Endothelial cell of umbilical vein (primary cell): ENCODE measurements at regions not wholly inside any gene's neighbourhood (a gene's known extent, or its start where the extent isn't known, plus 50 kb on each side); places are given as distances from the start of the nearest gene placed in this dataset.

Experiments
- BruUV-seq: library from RNA; stranded (reverse); fragments of 400-500 nt; replicated peaks from 2 replicates; lab custom pipeline; 2021; lab: Mats Ljungman, UMichigan
- CTCF ChIA-PET: fragments of 300-600, 350-600 bp; sonication (Branson Sonifier 250); formaldehyde crosslinking; loops from one replicate; lab custom pipeline; 2021; ENCODE audit warnings: antibody characterized with exemption, inconsistent platforms; lab: Charles Lee
- POLR2A ChIA-PET: fragments of 300-600, 350-600 bp; sonication (Branson Sonifier 250); formaldehyde crosslinking; loops from one replicate; lab custom pipeline; 2021; ENCODE audit warnings: antibody characterized with exemption, inconsistent platforms; lab: Charles Lee
- DNase-seq: peaks from one replicate; pipeline ENCODE4 v3.0.0-alpha.2; 2011; ENCODE audit warnings: low read depth, low spot score
- FAIRE-seq: peaks from 2 replicates; lab custom pipeline; 2011; peaks lifted over from hg19 to GRCh38; lab: Jason Lieb, UNC
- H2AFZ ChIP-seq: 2 replicates; pipeline ENCODE4 v1.6.0; 2012; ENCODE audit warnings: low read depth, low read length, control low read depth, inconsistent platforms
- H3K27ac ChIP-seq: 2 replicates; pipeline ENCODE4 v1.5.1; 2011; ENCODE audit warnings: low read depth, mild to moderate bottlenecking, control low read depth, low read length, moderate library complexity; ENCODE audit not compliant: insufficient read depth
- H3K27me3 ChIP-seq, 2 experiments: 2 replicates each; pipeline versions ENCODE4 v1.6.0 to v1.6.1; 2011; ENCODE audit warnings: low read length in 2 of 2, mixed read lengths in 1 of 2; ENCODE audit not compliant: control insufficient read depth in 2 of 2, insufficient read depth in 2 of 2
- H3K36me3 ChIP-seq, 2 experiments: 2 replicates in 1 of 2; 3 replicates in 1 of 2; pipeline ENCODE4 v1.5.1; 2011; ENCODE audit warnings: low read length in 2 of 2, mild to moderate bottlenecking in 1 of 2, moderate library complexity in 1 of 2; ENCODE audit not compliant: control insufficient read depth in 2 of 2, insufficient read depth in 2 of 2; ENCODE audit errors: extremely low read depth in 1 of 2
- H3K4me1 ChIP-seq: 3 replicates; pipeline ENCODE4 v1.5.1; 2011; ENCODE audit warnings: mild to moderate bottlenecking, low read length; ENCODE audit not compliant: control insufficient read depth, insufficient read depth; ENCODE audit errors: extremely low read depth
- H3K4me2 ChIP-seq: 2 replicates; pipeline ENCODE4 v1.6.1; 2011; ENCODE audit warnings: low read length, control low read depth, mixed read lengths; ENCODE audit not compliant: insufficient read depth
- H3K4me3 ChIP-seq, 3 experiments: fragments of 200-600 bp in 1 of 3; sonication (generic), shearing (Covaris generic) in 1 of 3; replicated peaks in 1 of 3; 2 replicates each; pipeline ENCODE4 v1.5.1; 2011 to 2016; ENCODE audit warnings: control low read depth in 3 of 3, low read length in 3 of 3, mild to moderate bottlenecking in 2 of 3, inconsistent platforms in 1 of 3, low read depth in 1 of 3, moderate library complexity in 1 of 3; ENCODE audit not compliant: insufficient read depth in 1 of 3
- H3K79me2 ChIP-seq: 2 replicates; pipeline ENCODE4 v1.6.0; 2012; ENCODE audit warnings: low read length, inconsistent platforms; ENCODE audit not compliant: control insufficient read depth, insufficient read depth
- H3K9ac ChIP-seq: replicated peaks from 2 replicates; pipeline ENCODE3; 2011; ENCODE audit warnings: low read length, control low read depth; ENCODE audit not compliant: insufficient read depth; ENCODE audit errors: extremely low read depth
- H3K9me1 ChIP-seq: replicated peaks from 3 replicates; pipeline ENCODE4 v1.6.0; 2011; ENCODE audit warnings: mild to moderate bottlenecking, low read length; ENCODE audit not compliant: control insufficient read depth, insufficient read depth; ENCODE audit errors: extremely low read depth
- H3K9me3 ChIP-seq: replicated peaks from 2 replicates; pipeline ENCODE4 v1.5.1; 2012; ENCODE audit warnings: low read length, inconsistent platforms; ENCODE audit not compliant: control insufficient read depth, insufficient read depth
- H4K20me1 ChIP-seq: replicated peaks from 2 replicates; pipeline ENCODE3; 2011; ENCODE audit warnings: mild to moderate bottlenecking, low read length; ENCODE audit not compliant: control insufficient read depth, insufficient read depth; ENCODE audit errors: extremely low read depth
- CTCF ChIP-seq, 2 donors: IDR thresholded peaks; 1 replicate in 1 of 2; 2 replicates in 1 of 2; pipeline ENCODE4 v1.5.1; 2011; ENCODE audit warnings: low read length in 2 of 2, mild to moderate bottlenecking in 2 of 2, moderate library complexity in 2 of 2, control low read depth in 1 of 2, inconsistent platforms in 1 of 2, low read depth in 1 of 2; ENCODE audit not compliant: insufficient read depth in 1 of 2; ENCODE audit errors: extremely low read depth in 1 of 2
- EZH2 ChIP-seq: IDR thresholded peaks from 2 replicates; pipeline ENCODE4 v1.6.1; 2012; ENCODE audit warnings: borderline replicate concordance, low read depth, mild to moderate bottlenecking, moderate library complexity, low read length, inconsistent platforms; ENCODE audit not compliant: severe bottlenecking
- FOS ChIP-seq: IDR thresholded peaks from 2 replicates; pipeline ENCODE4 v1.6.1; 2011; ENCODE audit warnings: mild to moderate bottlenecking, low read length, moderate library complexity, borderline replicate concordance; ENCODE audit not compliant: insufficient read depth
- GATA2 ChIP-seq: IDR thresholded peaks from 2 replicates; pipeline ENCODE4 v1.7.0; 2011; ENCODE audit warnings: low read depth, mild to moderate bottlenecking, moderate library complexity, mixed read lengths, low read length; ENCODE audit not compliant: insufficient read length, insufficient read depth
- JUN ChIP-seq: IDR thresholded peaks from 2 replicates; pipeline ENCODE4 v1.6.1; 2011; ENCODE audit warnings: borderline replicate concordance, low read depth; ENCODE audit not compliant: insufficient read length, insufficient read depth
- MAX ChIP-seq: IDR thresholded peaks from 2 replicates; pipeline ENCODE4 v1.6.1; 2011; ENCODE audit not compliant: insufficient read depth, insufficient read length
- MYC ChIP-seq: IDR thresholded peaks from one replicate; pipeline ENCODE4 v1.6.1; 2011; ENCODE audit warnings: mild to moderate bottlenecking, low read depth, low read length
- POLR2A ChIP-seq: IDR thresholded peaks from 2 replicates; pipeline ENCODE4 v1.6.1; 2012; ENCODE audit warnings: low read depth, mild to moderate bottlenecking, control low read depth, low read length
- POLR2AphosphoS5 ChIP-seq: IDR thresholded peaks from 2 replicates; pipeline ENCODE4 v1.6.1; 2012; ENCODE audit warnings: low read depth, mild to moderate bottlenecking, control low read depth, low read length, moderate library complexity; ENCODE audit not compliant: insufficient read depth
- dilution Hi-C: fragments of 300-500 bp; cut with MboI; formaldehyde crosslinking; loops from one replicate; pipeline ENCODE4 v1.15.0; 2019; ENCODE audit warnings: low sequenced_read_pairs; ENCODE audit not compliant: extremely low pct_ligation_motif_present
- intact Hi-C: fragments of 100-400 bp; cut with micrococcal nuclease; formaldehyde crosslinking; loops from one replicate; pipeline ENCODE4 v1.10.0; 2022

- Histone ChIP-seq H2AFZ (no peak overlapping the region), H3K4me1 (no peaks in the 10 kb centered on the region), H3K9me1 (no peaks in the 10 kb centered on the region), H3K79me2 (no peaks in the 10 kb centered on the region), H4K20me1 (no peaks in the 10 kb centered on the region), H3K4me2 (no peak overlapping the region), H3K9ac (no peak overlapping the region), H3K27ac (no peak overlapping the region), H3K36me3 (no peaks in the 10 kb centered on the region), H3K27me3 (no peaks in the 10 kb centered on the region), H3K9me3 (no peaks in the 10 kb centered on the region), H3K4me3 (no peak overlapping the region)
- no TSS peak for BruUV-seq
- intact Hi-C loops (no loop called here), dilution Hi-C loops (no loop called here)
- ChIA-PET CTCF (interaction anchor here (0.6 kb wide), 2 partner anchors 467 to 892 kb away, joined by 3 read pairs; no protein-coding TSS in a partner anchor), POLR2A (no interaction called here)
- TF ChIP-seq MYC = no peak
- no peak for TF ChIP-seq EZH2
- no peak for TF ChIP-seq GATA2
- no peak for TF ChIP-seq CTCF (IDR thresholded peaks at IDR 0.05; ENCODE audit: extremely low read depth in 1 of 2, insufficient read depth in 1 of 2, low read depth in 1 of 2, low read length in 2 of 2)
- DNase-seq (no peak), FAIRE-seq (no peak)
Observed at GRCh38 chr12:112713471-112713870, 78.1 kb upstream of the RPH3A start.

- CTCF ChIA-PET = interaction anchor here (0.6 to 1.2 kb wide), 2 partner anchors 18 to 466 kb away, joined by 3 to 4 read pairs; no protein-coding TSS in a partner anchor
- Histone ChIP-seq H4K20me1 (no peaks in the 10 kb centered on the region), H2AFZ (no peak overlapping the region), H3K4me3 (no peak overlapping the region), H3K4me2 (no peak overlapping the region), H3K9me1 (no peaks in the 10 kb centered on the region), H3K79me2 (no peaks in the 10 kb centered on the region), H3K9me3 (no peaks in the 10 kb centered on the region), H3K27me3 (no peaks in the 10 kb centered on the region), H3K27ac (no peak overlapping the region), H3K9ac (no peak overlapping the region), H3K4me1 (no peaks in the 10 kb centered on the region), H3K36me3 (no peaks in the 10 kb centered on the region)
- FAIRE-seq (no peak), DNase-seq (no peak)
- dilution Hi-C loops (no loop called here), intact Hi-C loops (no loop called here)
- POLR2A ChIA-PET = no interaction called here
- TF ChIP-seq CTCF (IDR thresholded peaks at IDR 0.05; ENCODE audit: extremely low read depth in 1 of 2, insufficient read depth in 1 of 2, low read depth in 1 of 2, low read length in 2 of 2) (no peak), POLR2AphosphoS5 (no peak), GATA2 (no peak), POLR2A (no peak), EZH2 (no peak), MAX (no peak), MYC (no peak), JUN (no peak), FOS (no peak)
- BruUV-seq = no TSS peak
Observed at GRCh38 chr12:112714166-112714710, 77.3 kb upstream of the RPH3A start.
